B cell (primary cell): ENCODE measurements at regions not wholly inside any gene's neighbourhood (a gene's known extent, or its start where the extent isn't known, plus 50 kb on each side); places are given as distances from the start of the nearest gene placed in this dataset.

Experiments used
- EZH2 ChIP-seq: IDR thresholded peaks from 2 replicates; pipeline ENCODE4 v1.6.1; 2012; ENCODE audit warnings: borderline replicate concordance, low read depth, mild to moderate bottlenecking, moderate library complexity, low read length; ENCODE audit not compliant: insufficient read depth, poor library complexity, severe bottlenecking
- TF ChIP-seq, protein P1 (sequence below): fragments of 200-600 bp; IDR thresholded peaks from one replicate; pipeline ENCODE4 v1.8.0; 2022; ENCODE audit warnings: antibody characterized with exemption, mild to moderate bottlenecking

DNA sequence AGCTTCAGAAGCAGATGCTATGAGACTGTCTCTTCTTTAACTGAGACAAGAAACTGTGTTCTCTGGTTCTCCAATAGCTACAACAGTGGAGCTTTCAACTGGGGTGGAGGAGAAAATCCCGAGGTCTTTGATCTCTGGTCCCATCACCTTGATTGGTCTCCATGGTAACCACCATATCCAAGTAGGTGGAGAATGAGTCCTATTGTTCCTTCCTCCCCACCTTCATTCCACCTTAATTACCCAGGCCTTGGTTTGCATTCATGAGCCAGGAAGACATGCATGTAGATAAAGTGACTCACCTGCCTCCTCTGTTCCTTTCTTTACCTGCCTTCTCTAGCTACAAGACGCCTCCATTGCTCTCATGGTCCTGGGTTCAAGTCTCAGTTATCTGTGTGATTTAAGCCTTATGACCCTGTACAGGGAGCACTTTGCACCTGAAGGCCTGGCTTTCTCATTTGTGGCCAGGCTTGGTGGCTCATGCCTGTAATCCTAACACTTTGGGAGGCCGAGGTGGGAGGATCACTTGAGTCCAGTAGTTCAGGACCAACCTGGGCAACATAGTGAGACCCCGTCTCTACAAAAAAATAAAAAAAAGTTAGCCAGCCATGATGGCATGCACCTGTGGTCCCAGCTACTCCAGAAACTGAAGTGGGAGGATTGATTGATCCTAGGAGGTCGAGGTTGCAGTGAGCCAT, 157.7 kb upstream of the TBX3 start:
- TF ChIP-seq, protein P1, sequence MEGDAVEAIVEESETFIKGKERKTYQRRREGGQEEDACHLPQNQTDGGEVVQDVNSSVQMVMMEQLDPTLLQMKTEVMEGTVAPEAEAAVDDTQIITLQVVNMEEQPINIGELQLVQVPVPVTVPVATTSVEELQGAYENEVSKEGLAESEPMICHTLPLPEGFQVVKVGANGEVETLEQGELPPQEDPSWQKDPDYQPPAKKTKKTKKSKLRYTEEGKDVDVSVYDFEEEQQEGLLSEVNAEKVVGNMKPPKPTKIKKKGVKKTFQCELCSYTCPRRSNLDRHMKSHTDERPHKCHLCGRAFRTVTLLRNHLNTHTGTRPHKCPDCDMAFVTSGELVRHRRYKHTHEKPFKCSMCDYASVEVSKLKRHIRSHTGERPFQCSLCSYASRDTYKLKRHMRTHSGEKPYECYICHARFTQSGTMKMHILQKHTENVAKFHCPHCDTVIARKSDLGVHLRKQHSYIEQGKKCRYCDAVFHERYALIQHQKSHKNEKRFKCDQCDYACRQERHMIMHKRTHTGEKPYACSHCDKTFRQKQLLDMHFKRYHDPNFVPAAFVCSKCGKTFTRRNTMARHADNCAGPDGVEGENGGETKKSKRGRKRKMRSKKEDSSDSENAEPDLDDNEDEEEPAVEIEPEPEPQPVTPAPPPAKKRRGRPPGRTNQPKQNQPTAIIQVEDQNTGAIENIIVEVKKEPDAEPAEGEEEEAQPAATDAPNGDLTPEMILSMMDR: no peak
- TF ChIP-seq EZH2: no peak
